ENCODE measurements at regions not wholly inside any gene's neighbourhood (a gene's known extent, or its start where the extent isn't known, plus 50 kb on each side); places are given as distances from the start of the nearest gene placed in this dataset.

GRCh38 chr1:79117376-79117775 lies 110.8 kb upstream of the ADGRL4 start:
- no peak overlapping the region for H3K27ac Mint-ChIP-seq
- peaks cover 13 to 20% of the 10 kb centered on the region in 2 donors for H3K9me3 Mint-ChIP-seq
- DNase-seq (ENCODE audit: low spot score in 2 of 2) = no peak
- no peaks in the 10 kb centered on the region for H3K36me3 Mint-ChIP-seq
- no peak for ATAC-seq

GRCh38 chr1:79113836-79114235 lies 107.3 kb upstream of the ADGRL4 start:
- Mint-ChIP-seq H3K9me3 (peaks cover 13 to 25% of the 10 kb centered on the region in 2 donors), H3K36me3 (no peaks in the 10 kb centered on the region), H3K27ac (no peak overlapping the region)
- no peak for ATAC-seq
- DNase-seq (ENCODE audit: low spot score in 2 of 2) = no peak

- ATAC-seq = no peak
- Mint-ChIP-seq H3K27ac (no peak overlapping the region), H3K9me3 (peaks cover 5 to 25% of the 10 kb centered on the region in 2 donors), H3K36me3 (no peaks in the 10 kb centered on the region)
- no peak for DNase-seq (ENCODE audit: low spot score in 2 of 2)
These were observed 104.2 kb upstream of the ADGRL4 start for GRCh38 chr1:79110749-79111148.

GRCh38 chr1:79109445-79109844 lies 102.9 kb upstream of the ADGRL4 start:
- Mint-ChIP-seq H3K36me3 (no peaks in the 10 kb centered on the region), H3K27ac (no peak overlapping the region), H3K9me3 (peaks cover 5 to 27% of the 10 kb centered on the region in 2 donors)
- ATAC-seq (no peak), DNase-seq (ENCODE audit: low spot score in 2 of 2) (no peak)

GRCh38 chr1:79105500-79105899 lies 99.0 kb upstream of the ADGRL4 start:
- peaks cover 0 to 18% of the 10 kb centered on the region in 2 donors for H3K9me3 Mint-ChIP-seq
- no peak for ATAC-seq
- H3K27ac Mint-ChIP-seq = no peak overlapping the region
- no peaks in the 10 kb centered on the region for H3K36me3 Mint-ChIP-seq
- DNase-seq (ENCODE audit: low spot score in 2 of 2) = no peak

GRCh38 chr1:79104617-79105016 lies 98.1 kb upstream of the ADGRL4 start:
- peaks cover 0 to 18% of the 10 kb centered on the region in 2 donors for H3K9me3 Mint-ChIP-seq
- no peak for ATAC-seq
- no peak for DNase-seq (ENCODE audit: low spot score in 2 of 2)
- no peaks in the 10 kb centered on the region for H3K36me3 Mint-ChIP-seq
- no peak overlapping the region for H3K27ac Mint-ChIP-seq

GRCh38 chr1:79100385-79100784 lies 93.9 kb upstream of the ADGRL4 start:
- no peak overlapping the region for H3K27ac Mint-ChIP-seq
- H3K36me3 Mint-ChIP-seq = no peaks in the 10 kb centered on the region
- ATAC-seq (no peak), DNase-seq (ENCODE audit: low spot score in 2 of 2) (no peak)
- peaks cover 5 to 18% of the 10 kb centered on the region in 2 donors for H3K9me3 Mint-ChIP-seq

GRCh38 chr1:79090985-79091384 lies 84.5 kb upstream of the ADGRL4 start:
- Mint-ChIP-seq H3K27ac (no peak overlapping the region), H3K36me3 (no peaks in the 10 kb centered on the region), H3K9me3 (peaks cover 0 to 3% of the 10 kb centered on the region in 2 donors)
- ATAC-seq (no peak), DNase-seq (ENCODE audit: low spot score in 2 of 2) (no peak)

- Mint-ChIP-seq H3K27ac (no peak overlapping the region), H3K36me3 (no peaks in the 10 kb centered on the region), H3K9me3 (no peaks in the 10 kb centered on the region)
- ATAC-seq (no peak), DNase-seq (ENCODE audit: low spot score in 2 of 2) (no peak)
These were observed 83.4 kb upstream of the ADGRL4 start for GRCh38 chr1:79089946-79090345.

- ATAC-seq = no peak
- Mint-ChIP-seq H3K27ac (no peak overlapping the region), H3K9me3 (no peaks in the 10 kb centered on the region)
These were observed 75.7 kb upstream of the ADGRL4 start for GRCh38 chr1:79082233-79082632.

GRCh38 chr1:79079770-79080169 lies 73.2 kb upstream of the ADGRL4 start:
- DNase-seq (ENCODE audit: low spot score in 2 of 2) (no peak), ATAC-seq (no peak)
- Mint-ChIP-seq H3K9me3 (no peaks in the 10 kb centered on the region), H3K27ac (no peak overlapping the region), H3K36me3 (no peaks in the 10 kb centered on the region)

More at GRCh38 chr1:79082233-79082632, 75.7 kb upstream of the ADGRL4 start:
- no peaks in the 10 kb centered on the region for H3K36me3 Mint-ChIP-seq
- DNase-seq (ENCODE audit: low spot score in 2 of 2) = no peak

GRCh38 chr1:79074975-79075374 lies 68.4 kb upstream of the ADGRL4 start:
- ATAC-seq = no peak
- Mint-ChIP-seq H3K36me3 (no peaks in the 10 kb centered on the region), H3K27ac (no peak overlapping the region), H3K9me3 (peaks cover 0 to 10% of the 10 kb centered on the region in 2 donors)
- no peak for DNase-seq (ENCODE audit: low spot score in 2 of 2)

GRCh38 chr1:79069828-79070227 lies 63.3 kb upstream of the ADGRL4 start:
- H3K27ac Mint-ChIP-seq = no peak overlapping the region
- H3K9me3 Mint-ChIP-seq = peaks cover 0 to 16% of the 10 kb centered on the region in 2 donors
- ATAC-seq (no peak), DNase-seq (ENCODE audit: low spot score in 2 of 2) (no peak)
- H3K36me3 Mint-ChIP-seq = no peaks in the 10 kb centered on the region

GRCh38 chr1:79059341-79059740 lies 52.8 kb upstream of the ADGRL4 start:
- peaks cover 11 to 22% of the 10 kb centered on the region in 2 donors for H3K9me3 Mint-ChIP-seq
- DNase-seq (ENCODE audit: low spot score in 2 of 2) = no peak
- no peak for ATAC-seq
- H3K27ac Mint-ChIP-seq = no peak overlapping the region
- peaks cover 0 to 5% of the 10 kb centered on the region in 2 donors for H3K36me3 Mint-ChIP-seq

Data from activated naive CD4-positive, alpha-beta T cell treated with anti-CD3 and anti-CD28 coated beads, Interleukin-2, amount 50 U/mL, for 72 hours (primary cell).